ENCODE measurements at regions not wholly inside any gene's neighbourhood (a gene's known extent, or its start where the extent isn't known, plus 50 kb on each side); places are given as distances from the start of the nearest gene placed in this dataset.

DNA sequence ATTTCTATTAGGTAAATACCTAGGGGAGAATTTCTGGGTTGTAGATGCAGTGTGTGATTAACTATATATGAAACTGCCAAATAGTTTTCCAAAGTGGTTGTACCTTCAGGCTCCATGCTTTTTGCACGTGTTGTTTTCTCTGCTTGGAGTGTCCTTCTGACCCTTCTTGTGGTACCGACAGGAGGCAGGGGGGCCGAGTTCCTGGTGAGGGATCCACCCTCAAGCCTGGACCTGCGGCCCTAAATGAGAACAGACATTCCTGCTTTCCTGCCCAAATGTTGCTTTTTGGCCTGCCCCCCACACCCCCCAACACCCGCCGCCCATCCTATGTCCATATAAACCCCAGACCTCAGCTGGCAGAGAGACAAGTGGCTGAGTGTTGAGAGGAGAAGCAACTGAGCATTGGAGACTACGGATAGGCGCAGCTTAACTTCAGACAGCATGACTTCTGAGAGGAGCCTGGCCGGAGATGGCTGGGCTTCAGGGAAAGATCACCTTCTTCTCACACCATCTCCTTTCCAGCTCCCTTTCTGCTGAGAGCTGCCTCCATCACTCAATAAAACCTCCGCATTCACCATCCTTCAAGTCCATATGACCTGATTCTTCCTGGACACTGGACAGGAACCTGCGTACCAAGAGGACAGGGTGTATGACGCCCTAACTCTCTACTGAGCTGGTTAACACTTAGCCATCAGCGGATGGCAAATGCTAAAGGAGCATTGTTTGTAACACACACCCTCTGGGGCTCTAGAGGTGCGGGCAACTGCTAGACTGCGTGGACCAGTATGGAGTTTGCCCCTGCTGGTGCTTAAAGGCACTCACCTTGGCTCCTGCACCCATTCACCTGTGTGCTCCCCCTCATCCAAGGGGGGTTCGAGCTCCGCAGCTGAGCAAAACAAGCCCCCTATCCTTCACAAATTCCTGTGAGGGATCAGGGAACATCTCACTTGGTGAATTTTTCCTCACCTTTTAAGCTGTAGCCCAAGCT, 194.7 kb upstream of the FBXO33 start:
- Histone ChIP-seq H4K20me1 (ENCODE audit: insufficient read depth) (no peaks in the 10 kb centered on the region), H3K36me3 (ENCODE audit: insufficient read depth, low read length) (no peaks in the 10 kb centered on the region), H3K27ac (ENCODE audit: low read length) (no peak overlapping the region), H3F3A (ENCODE audit: insufficient read depth, low read length, poor library complexity, severe bottlenecking) (no peaks in the 10 kb centered on the region), H3K9me2 (ENCODE audit: insufficient read depth, low read length) (no peaks in the 10 kb centered on the region), H3K4me3 (ENCODE audit: low read length) (no peak overlapping the region), H3K4me2 (ENCODE audit: low read length) (no peak overlapping the region), H3K9me3 (ENCODE audit: low read length) (no peaks in the 10 kb centered on the region), H3K79me2 (replicated peaks; ENCODE audit: insufficient read depth, low read length) (no peaks in the 10 kb centered on the region), H3K9ac (ENCODE audit: low read length) (no peak overlapping the region), H3K27me3 (ENCODE audit: insufficient read depth, low read depth, low read length) (no peaks in the 10 kb centered on the region), H2AFZ (ENCODE audit: low read depth, low read length) (no peak overlapping the region)
- TF ChIP-seq REST (IDR thresholded peaks at IDR 0.05; ENCODE audit: borderline replicate concordance), result no peak
- TF ChIP-seq SMC3 (conservative IDR thresholded peaks at IDR 0.05; ENCODE audit: poor library complexity), result no peak
- no peak for TF ChIP-seq EZH2 (IDR thresholded peaks at IDR 0.05; ENCODE audit: borderline replicate concordance, insufficient read depth, low read length, poor library complexity, severe bottlenecking)
- no peak for TF ChIP-seq POLR2AphosphoS5 (IDR thresholded peaks at IDR 0.05)
- no peak for TF ChIP-seq RAD21 (conservative IDR thresholded peaks at IDR 0.05)
- no peak for TF ChIP-seq TAF1 (IDR thresholded peaks at IDR 0.05; ENCODE audit: low read depth)
- TF ChIP-seq CTCF (IDR thresholded peaks at IDR 0.05; ENCODE audit: poor library complexity, severe bottlenecking), result no peak
- no peak for TF ChIP-seq MXI1 (conservative IDR thresholded peaks at IDR 0.05; ENCODE audit: poor library complexity, severe bottlenecking)

GRCh38 chr14:39621678-39622077, 189.4 kb upstream of the FBXO33 start:
- Histone ChIP-seq H3K36me3 (ENCODE audit: insufficient read depth, low read length) (no peaks in the 10 kb centered on the region), H3K4me3 (ENCODE audit: low read length) (no peak overlapping the region)
- no peak for TF ChIP-seq MXI1 (conservative IDR thresholded peaks at IDR 0.05; ENCODE audit: poor library complexity, severe bottlenecking)
- TF ChIP-seq POLR2AphosphoS5 (IDR thresholded peaks at IDR 0.05), result no peak
- TF ChIP-seq RAD21 (conservative IDR thresholded peaks at IDR 0.05), result no peak
- TF ChIP-seq REST (IDR thresholded peaks at IDR 0.05; ENCODE audit: borderline replicate concordance), result no peak
- TF ChIP-seq EP300 (conservative IDR thresholded peaks at IDR 0.05; ENCODE audit: poor library complexity, severe bottlenecking), result no peak
- no peak for TF ChIP-seq EZH2 (IDR thresholded peaks at IDR 0.05; ENCODE audit: borderline replicate concordance, insufficient read depth, low read length, poor library complexity, severe bottlenecking)
- TF ChIP-seq CTCF (IDR thresholded peaks at IDR 0.05; ENCODE audit: poor library complexity, severe bottlenecking), result no peak
- no peak for TF ChIP-seq TAF1 (IDR thresholded peaks at IDR 0.05; ENCODE audit: low read depth)
- TF ChIP-seq SMC3 (conservative IDR thresholded peaks at IDR 0.05; ENCODE audit: poor library complexity), result no peak

More at GRCh38 chr14:39621678-39622077, 189.4 kb upstream of the FBXO33 start:
- Histone ChIP-seq H3K9me2 (ENCODE audit: insufficient read depth, low read length) (no peaks in the 10 kb centered on the region), H3K9ac (ENCODE audit: low read length) (no peak overlapping the region), H3K27me3 (ENCODE audit: insufficient read depth, low read depth, low read length) (no peaks in the 10 kb centered on the region), H2AFZ (ENCODE audit: low read depth, low read length) (no peak overlapping the region), H4K20me1 (ENCODE audit: insufficient read depth) (no peaks in the 10 kb centered on the region), H3K9me3 (ENCODE audit: low read length) (no peaks in the 10 kb centered on the region), H3F3A (ENCODE audit: insufficient read depth, low read length, poor library complexity, severe bottlenecking) (no peaks in the 10 kb centered on the region), H3K79me2 (replicated peaks; ENCODE audit: insufficient read depth, low read length) (no peaks in the 10 kb centered on the region), H3K4me2 (ENCODE audit: low read length) (no peak overlapping the region), H3K27ac (ENCODE audit: low read length) (no peak overlapping the region)

Measured in neural cell (in vitro differentiated cells).